ENCODE measurements at regions not wholly inside any gene's neighbourhood (a gene's known extent, or its start where the extent isn't known, plus 50 kb on each side); places are given as distances from the start of the nearest gene placed in this dataset.

DNA sequence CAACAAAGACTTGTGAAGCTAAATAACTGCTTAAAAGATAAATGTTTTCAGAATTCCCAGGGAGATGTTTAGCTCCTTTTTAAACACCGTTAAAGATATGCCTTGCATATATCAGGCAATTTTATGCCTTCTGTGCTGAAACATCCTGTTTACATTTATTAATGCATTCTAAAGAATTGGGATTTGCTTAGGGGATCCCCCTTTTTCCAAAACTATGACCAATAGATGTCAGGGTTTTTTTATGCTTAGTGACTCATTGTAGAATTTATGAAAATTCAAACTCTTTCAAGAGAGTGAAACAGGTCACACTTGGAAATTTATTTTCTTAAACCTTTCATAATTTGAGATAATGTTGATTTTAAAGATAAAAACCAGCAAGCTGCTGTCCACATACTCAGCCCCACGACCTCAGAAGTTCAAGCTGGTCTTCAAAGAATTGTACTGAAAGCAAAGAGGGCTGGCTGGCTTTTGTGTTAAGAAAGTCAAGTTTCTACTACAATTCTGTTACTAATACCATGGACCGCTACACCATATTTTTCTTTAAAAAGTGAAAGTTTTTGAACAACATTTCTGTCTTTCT lies 411.8 kb downstream of the ETV1 start:
- Mint-ChIP-seq H3K9me3 (no peaks in the 10 kb centered on the region), H3K27me3 (ENCODE audit: insufficient read depth, low read depth, poor library complexity) (no peaks in the 10 kb centered on the region), H3K27ac (no peak overlapping the region), H3K4me3 (no peak overlapping the region), H3K4me1 (peaks cover 16% of the 10 kb centered on the region), H3K36me3 (ENCODE audit: low read depth) (no peaks in the 10 kb centered on the region)
- TF ChIP-seq, protein P1, sequence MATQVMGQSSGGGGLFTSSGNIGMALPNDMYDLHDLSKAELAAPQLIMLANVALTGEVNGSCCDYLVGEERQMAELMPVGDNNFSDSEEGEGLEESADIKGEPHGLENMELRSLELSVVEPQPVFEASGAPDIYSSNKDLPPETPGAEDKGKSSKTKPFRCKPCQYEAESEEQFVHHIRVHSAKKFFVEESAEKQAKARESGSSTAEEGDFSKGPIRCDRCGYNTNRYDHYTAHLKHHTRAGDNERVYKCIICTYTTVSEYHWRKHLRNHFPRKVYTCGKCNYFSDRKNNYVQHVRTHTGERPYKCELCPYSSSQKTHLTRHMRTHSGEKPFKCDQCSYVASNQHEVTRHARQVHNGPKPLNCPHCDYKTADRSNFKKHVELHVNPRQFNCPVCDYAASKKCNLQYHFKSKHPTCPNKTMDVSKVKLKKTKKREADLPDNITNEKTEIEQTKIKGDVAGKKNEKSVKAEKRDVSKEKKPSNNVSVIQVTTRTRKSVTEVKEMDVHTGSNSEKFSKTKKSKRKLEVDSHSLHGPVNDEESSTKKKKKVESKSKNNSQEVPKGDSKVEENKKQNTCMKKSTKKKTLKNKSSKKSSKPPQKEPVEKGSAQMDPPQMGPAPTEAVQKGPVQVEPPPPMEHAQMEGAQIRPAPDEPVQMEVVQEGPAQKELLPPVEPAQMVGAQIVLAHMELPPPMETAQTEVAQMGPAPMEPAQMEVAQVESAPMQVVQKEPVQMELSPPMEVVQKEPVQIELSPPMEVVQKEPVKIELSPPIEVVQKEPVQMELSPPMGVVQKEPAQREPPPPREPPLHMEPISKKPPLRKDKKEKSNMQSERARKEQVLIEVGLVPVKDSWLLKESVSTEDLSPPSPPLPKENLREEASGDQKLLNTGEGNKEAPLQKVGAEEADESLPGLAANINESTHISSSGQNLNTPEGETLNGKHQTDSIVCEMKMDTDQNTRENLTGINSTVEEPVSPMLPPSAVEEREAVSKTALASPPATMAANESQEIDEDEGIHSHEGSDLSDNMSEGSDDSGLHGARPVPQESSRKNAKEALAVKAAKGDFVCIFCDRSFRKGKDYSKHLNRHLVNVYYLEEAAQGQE (IDR thresholded peaks at IDR 0.05; ENCODE audit: unreplicated experiment), result no peak
- TF ChIP-seq POLR2AphosphoS5 (IDR thresholded peaks at IDR 0.05; ENCODE audit: low read depth) (no peak), ZNF331 (CRISPR knock-in tag; IDR thresholded peaks at IDR 0.05; ENCODE audit: low read depth) (no peak), STAT1 (IDR thresholded peaks at IDR 0.05; ENCODE audit: unreplicated experiment) (no peak), EZH2phosphoT487 (IDR thresholded peaks at IDR 0.05; ENCODE audit: unreplicated experiment) (no peak), JUNB (IDR thresholded peaks at IDR 0.05; ENCODE audit: unreplicated experiment) (no peak), NANOG (IDR thresholded peaks at IDR 0.05; ENCODE audit: borderline replicate concordance) (no peak), CREB1 (CRISPR knock-in tag; IDR thresholded peaks at IDR 0.05; ENCODE audit: low read depth) (no peak)
- TF ChIP-seq, protein P2, sequence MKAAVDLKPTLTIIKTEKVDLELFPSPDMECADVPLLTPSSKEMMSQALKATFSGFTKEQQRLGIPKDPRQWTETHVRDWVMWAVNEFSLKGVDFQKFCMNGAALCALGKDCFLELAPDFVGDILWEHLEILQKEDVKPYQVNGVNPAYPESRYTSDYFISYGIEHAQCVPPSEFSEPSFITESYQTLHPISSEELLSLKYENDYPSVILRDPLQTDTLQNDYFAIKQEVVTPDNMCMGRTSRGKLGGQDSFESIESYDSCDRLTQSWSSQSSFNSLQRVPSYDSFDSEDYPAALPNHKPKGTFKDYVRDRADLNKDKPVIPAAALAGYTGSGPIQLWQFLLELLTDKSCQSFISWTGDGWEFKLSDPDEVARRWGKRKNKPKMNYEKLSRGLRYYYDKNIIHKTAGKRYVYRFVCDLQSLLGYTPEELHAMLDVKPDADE (IDR thresholded peaks at IDR 0.05), result no peak
- TF ChIP-seq, protein P3, sequence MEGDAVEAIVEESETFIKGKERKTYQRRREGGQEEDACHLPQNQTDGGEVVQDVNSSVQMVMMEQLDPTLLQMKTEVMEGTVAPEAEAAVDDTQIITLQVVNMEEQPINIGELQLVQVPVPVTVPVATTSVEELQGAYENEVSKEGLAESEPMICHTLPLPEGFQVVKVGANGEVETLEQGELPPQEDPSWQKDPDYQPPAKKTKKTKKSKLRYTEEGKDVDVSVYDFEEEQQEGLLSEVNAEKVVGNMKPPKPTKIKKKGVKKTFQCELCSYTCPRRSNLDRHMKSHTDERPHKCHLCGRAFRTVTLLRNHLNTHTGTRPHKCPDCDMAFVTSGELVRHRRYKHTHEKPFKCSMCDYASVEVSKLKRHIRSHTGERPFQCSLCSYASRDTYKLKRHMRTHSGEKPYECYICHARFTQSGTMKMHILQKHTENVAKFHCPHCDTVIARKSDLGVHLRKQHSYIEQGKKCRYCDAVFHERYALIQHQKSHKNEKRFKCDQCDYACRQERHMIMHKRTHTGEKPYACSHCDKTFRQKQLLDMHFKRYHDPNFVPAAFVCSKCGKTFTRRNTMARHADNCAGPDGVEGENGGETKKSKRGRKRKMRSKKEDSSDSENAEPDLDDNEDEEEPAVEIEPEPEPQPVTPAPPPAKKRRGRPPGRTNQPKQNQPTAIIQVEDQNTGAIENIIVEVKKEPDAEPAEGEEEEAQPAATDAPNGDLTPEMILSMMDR (conservative IDR thresholded peaks at IDR 0.05; ENCODE audit: low read depth in 2 of 2), result no peak
- TF ChIP-seq, protein P4, sequence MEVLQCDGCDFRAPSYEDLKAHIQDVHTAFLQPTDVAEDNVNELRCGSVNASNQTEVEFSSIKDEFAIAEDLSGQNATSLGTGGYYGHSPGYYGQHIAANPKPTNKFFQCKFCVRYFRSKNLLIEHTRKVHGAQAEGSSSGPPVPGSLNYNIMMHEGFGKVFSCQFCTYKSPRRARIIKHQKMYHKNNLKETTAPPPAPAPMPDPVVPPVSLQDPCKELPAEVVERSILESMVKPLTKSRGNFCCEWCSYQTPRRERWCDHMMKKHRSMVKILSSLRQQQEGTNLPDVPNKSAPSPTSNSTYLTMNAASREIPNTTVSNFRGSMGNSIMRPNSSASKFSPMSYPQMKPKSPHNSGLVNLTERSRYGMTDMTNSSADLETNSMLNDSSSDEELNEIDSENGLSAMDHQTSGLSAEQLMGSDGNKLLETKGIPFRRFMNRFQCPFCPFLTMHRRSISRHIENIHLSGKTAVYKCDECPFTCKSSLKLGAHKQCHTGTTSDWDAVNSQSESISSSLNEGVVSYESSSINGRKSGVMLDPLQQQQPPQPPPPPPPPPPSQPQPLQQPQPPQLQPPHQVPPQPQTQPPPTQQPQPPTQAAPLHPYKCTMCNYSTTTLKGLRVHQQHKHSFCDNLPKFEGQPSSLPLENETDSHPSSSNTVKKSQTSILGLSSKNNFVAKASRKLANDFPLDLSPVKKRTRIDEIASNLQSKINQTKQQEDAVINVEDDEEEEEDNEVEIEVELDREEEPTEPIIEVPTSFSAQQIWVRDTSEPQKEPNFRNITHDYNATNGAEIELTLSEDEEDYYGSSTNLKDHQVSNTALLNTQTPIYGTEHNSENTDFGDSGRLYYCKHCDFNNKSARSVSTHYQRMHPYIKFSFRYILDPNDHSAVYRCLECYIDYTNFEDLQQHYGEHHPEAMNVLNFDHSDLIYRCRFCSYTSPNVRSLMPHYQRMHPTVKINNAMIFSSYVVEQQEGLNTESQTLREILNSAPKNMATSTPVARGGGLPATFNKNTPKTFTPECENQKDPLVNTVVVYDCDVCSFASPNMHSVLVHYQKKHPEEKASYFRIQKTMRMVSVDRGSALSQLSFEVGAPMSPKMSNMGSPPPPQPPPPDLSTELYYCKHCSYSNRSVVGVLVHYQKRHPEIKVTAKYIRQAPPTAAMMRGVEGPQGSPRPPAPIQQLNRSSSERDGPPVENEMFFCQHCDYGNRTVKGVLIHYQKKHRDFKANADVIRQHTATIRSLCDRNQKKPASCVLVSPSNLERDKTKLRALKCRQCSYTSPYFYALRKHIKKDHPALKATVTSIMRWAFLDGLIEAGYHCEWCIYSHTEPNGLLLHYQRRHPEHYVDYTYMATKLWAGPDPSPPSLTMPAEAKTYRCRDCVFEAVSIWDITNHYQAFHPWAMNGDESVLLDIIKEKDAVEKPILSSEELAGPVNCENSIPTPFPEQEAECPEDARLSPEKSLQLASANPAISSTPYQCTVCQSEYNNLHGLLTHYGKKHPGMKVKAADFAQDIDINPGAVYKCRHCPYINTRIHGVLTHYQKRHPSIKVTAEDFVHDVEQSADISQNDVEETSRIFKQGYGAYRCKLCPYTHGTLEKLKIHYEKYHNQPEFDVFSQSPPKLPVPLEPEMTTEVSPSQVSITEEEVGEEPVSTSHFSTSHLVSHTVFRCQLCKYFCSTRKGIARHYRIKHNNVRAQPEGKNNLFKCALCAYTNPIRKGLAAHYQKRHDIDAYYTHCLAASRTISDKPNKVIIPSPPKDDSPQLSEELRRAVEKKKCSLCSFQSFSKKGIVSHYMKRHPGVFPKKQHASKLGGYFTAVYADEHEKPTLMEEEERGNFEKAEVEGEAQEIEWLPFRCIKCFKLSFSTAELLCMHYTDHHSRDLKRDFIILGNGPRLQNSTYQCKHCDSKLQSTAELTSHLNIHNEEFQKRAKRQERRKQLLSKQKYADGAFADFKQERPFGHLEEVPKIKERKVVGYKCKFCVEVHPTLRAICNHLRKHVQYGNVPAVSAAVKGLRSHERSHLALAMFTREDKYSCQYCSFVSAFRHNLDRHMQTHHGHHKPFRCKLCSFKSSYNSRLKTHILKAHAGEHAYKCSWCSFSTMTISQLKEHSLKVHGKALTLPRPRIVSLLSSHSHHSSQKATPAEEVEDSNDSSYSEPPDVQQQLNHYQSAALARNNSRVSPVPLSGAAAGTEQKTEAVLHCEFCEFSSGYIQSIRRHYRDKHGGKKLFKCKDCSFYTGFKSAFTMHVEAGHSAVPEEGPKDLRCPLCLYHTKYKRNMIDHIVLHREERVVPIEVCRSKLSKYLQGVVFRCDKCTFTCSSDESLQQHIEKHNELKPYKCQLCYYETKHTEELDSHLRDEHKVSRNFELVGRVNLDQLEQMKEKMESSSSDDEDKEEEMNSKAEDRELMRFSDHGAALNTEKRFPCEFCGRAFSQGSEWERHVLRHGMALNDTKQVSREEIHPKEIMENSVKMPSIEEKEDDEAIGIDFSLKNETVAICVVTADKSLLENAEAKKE (CRISPR knock-in tag; IDR thresholded peaks at IDR 0.05), result no peak
- no peaks in the 10 kb centered on the region for H3K27me3 ChIP-seq (ENCODE audit: insufficient read depth)
- H3K9me2 ChIP-seq (ENCODE audit: insufficient read depth), result no peaks in the 10 kb centered on the region
- no peak overlapping the region for H3K4me3 ChIP-seq
- peaks cover 24% of the 10 kb centered on the region for H3K4me1 ChIP-seq (ENCODE audit: insufficient read depth)
- no peaks in the 10 kb centered on the region for H3K36me3 ChIP-seq (ENCODE audit: insufficient read depth)
- no peaks in the 10 kb centered on the region for H4K20me1 ChIP-seq (replicated peaks; ENCODE audit: insufficient read depth)
- H2AFZ ChIP-seq, result no peak overlapping the region
- H3K79me2 ChIP-seq (replicated peaks; ENCODE audit: insufficient read depth), result no peaks in the 10 kb centered on the region
- DNase-seq (ENCODE audit: low spot score), result no peak
- 0 out of 2 replicates have a peak overlapping the region, but pooled peaks have one; percentile 17 for H3K4me2 ChIP-seq
- no peak for ATAC-seq
- no peaks in the 10 kb centered on the region for H3F3A ChIP-seq (replicated peaks; ENCODE audit: low read depth)
- H3K27ac ChIP-seq (ENCODE audit: low read depth), result no peak overlapping the region

Data from GM23338 (cell line).